Nucleus accumbens (tissue), 56 donors: ENCODE measurements at regions not wholly inside any gene's neighbourhood (a gene's known extent, or its start where the extent isn't known, plus 50 kb on each side); places are given as distances from the start of the nearest gene placed in this dataset.

Source experiments
- DNase-seq, 56 donors: peaks; one replicate each; lab custom pipeline; 2025; lab: John Stamatoyannopoulos, UW

- DNase-seq: no peak
Observed at GRCh38 chr16:13781169-13781564, 138.8 kb upstream of the ERCC4 start.

- DNase-seq: no peak
Observed at GRCh38 chr16:13781575-13782338, 138.2 kb upstream of the ERCC4 start.

- no peak for DNase-seq
Observed at GRCh38 chr16:13791095-13791494, 128.9 kb upstream of the ERCC4 start.

- peak in 23 of 56 donors; percentile 0 to 26 (median 6) for DNase-seq
Observed at GRCh38 chr16:13793841-13794409, 126.0 kb upstream of the ERCC4 start.

- DNase-seq: no peak
Observed at GRCh38 chr16:13795131-13795530, 124.8 kb upstream of the ERCC4 start.

- DNase-seq: no peak
Observed at GRCh38 chr16:13797718-13798117, 122.2 kb upstream of the ERCC4 start.

GRCh38 chr16:13798211-13798610, 121.7 kb upstream of the ERCC4 start:
- no peak for DNase-seq

- DNase-seq: no peak
Observed at GRCh38 chr16:13803974-13804373, 116.0 kb upstream of the ERCC4 start.

GRCh38 chr16:13805951-13806350, 114.0 kb upstream of the ERCC4 start:
- DNase-seq: no peak

GRCh38 chr16:13806671-13807070, 113.3 kb upstream of the ERCC4 start:
- DNase-seq: no peak

GRCh38 chr16:13808102-13808501, 111.9 kb upstream of the ERCC4 start:
- no peak for DNase-seq

- no peak for DNase-seq
Observed at GRCh38 chr16:13809765-13810164, 110.2 kb upstream of the ERCC4 start.

- DNase-seq: peak in 7 of 56 donors; percentile 1 to 47 (median 4)
Observed at GRCh38 chr16:13811834-13812233, 108.1 kb upstream of the ERCC4 start.

- DNase-seq: no peak
Observed at GRCh38 chr16:13816701-13817100, 103.3 kb upstream of the ERCC4 start.

- no peak for DNase-seq
Observed at GRCh38 chr16:13823501-13823900, 96.5 kb upstream of the ERCC4 start.

GRCh38 chr16:13829697-13830299, 90.2 kb upstream of the ERCC4 start:
- DNase-seq: peak in 3 of 56 donors; percentile 1 to 5 (median 5)

- DNase-seq: no peak
Observed at GRCh38 chr16:13833515-13833914, 86.4 kb upstream of the ERCC4 start.

- no peak for DNase-seq
Observed at GRCh38 chr16:13835387-13835786, 84.6 kb upstream of the ERCC4 start.

GRCh38 chr16:13835935-13836730, 83.8 kb upstream of the ERCC4 start:
- peak in 26 of 56 donors; percentile 1 to 74 (median 16) for DNase-seq

- peak in 1 of 56 donors; percentile 1 for DNase-seq
Observed at GRCh38 chr16:13838401-13839190, 81.4 kb upstream of the ERCC4 start.
